ENCODE measurements at regions not wholly inside any gene's neighbourhood (a gene's known extent, or its start where the extent isn't known, plus 50 kb on each side); places are given as distances from the start of the nearest gene placed in this dataset.
"Not testable (repeated sequence)": the region's sequence is repeated elsewhere in the genome, so short reads cannot be mapped to it uniquely, and the experiment has no call there.

GRCh38 chr2:226185616-226186211, 613.9 kb downstream of the IRS1 start:
- no peak for DNase-seq

GRCh38 chr2:226184940-226185615, 614.5 kb downstream of the IRS1 start:
- no peak for DNase-seq

- no peak for DNase-seq
Measured at GRCh38 chr2:226184540-226184939, 615.1 kb downstream of the IRS1 start.

- no peak for DNase-seq
Measured at GRCh38 chr2:226183550-226183949, 616.1 kb downstream of the IRS1 start.

GRCh38 chr2:226183033-226183432, 616.6 kb downstream of the IRS1 start:
- no peak for DNase-seq

- no peak for DNase-seq
Measured at GRCh38 chr2:226181909-226182308, 617.7 kb downstream of the IRS1 start.

- no peak for DNase-seq
Measured at GRCh38 chr2:226180281-226180884, 619.2 kb downstream of the IRS1 start.

GRCh38 chr2:226179010-226179409, 620.6 kb downstream of the IRS1 start:
- no peak for DNase-seq

- DNase-seq, result no peak
Measured at GRCh38 chr2:226176283-226176984, 623.2 kb downstream of the IRS1 start.

GRCh38 chr2:226174390-226174789, 625.2 kb downstream of the IRS1 start:
- no peak for DNase-seq

- DNase-seq, result no peak
Measured at GRCh38 chr2:226172939-226173338, 626.7 kb downstream of the IRS1 start.

- DNase-seq, result no peak
Measured at GRCh38 chr2:226172309-226172708, 627.3 kb downstream of the IRS1 start.

GRCh38 chr2:226169751-226170581, 629.7 kb downstream of the IRS1 start:
- no peak for DNase-seq

GRCh38 chr2:226168496-226169160, 631.0 kb downstream of the IRS1 start:
- no peak for DNase-seq

GRCh38 chr2:226164512-226164911, 635.1 kb downstream of the IRS1 start:
- no peak for DNase-seq

- not testable (repeated sequence) for DNase-seq
Measured at GRCh38 chr2:226160617-226161016, 639.0 kb downstream of the IRS1 start.

- no peak for DNase-seq
Measured at GRCh38 chr2:226159875-226160479, 639.6 kb downstream of the IRS1 start.

- DNase-seq, result no peak
Measured at GRCh38 chr2:226158940-226159339, 640.7 kb downstream of the IRS1 start.

GRCh38 chr2:226158229-226158628, 641.4 kb downstream of the IRS1 start:
- DNase-seq, result no peak

- no peak for DNase-seq
Measured at GRCh38 chr2:226155093-226155875, 644.3 kb downstream of the IRS1 start.

- DNase-seq, result no peak
Measured at GRCh38 chr2:226154610-226155009, 645.0 kb downstream of the IRS1 start.

Measured in stimulated activated CD4-positive, alpha-beta T cell treated with anti-CD3 and anti-CD28 coated beads, Interleukin-2, amount 100 ng/mL, for 24 hours (primary cell).